NCI-H2227 treated with DMSO at 0.1 percent for 48 hours (cell line): ENCODE measurements at regions not wholly inside any gene's neighbourhood (a gene's known extent, or its start where the extent isn't known, plus 50 kb on each side); places are given as distances from the start of the nearest gene placed in this dataset.
"Not testable (repeated sequence)": the region's sequence is repeated elsewhere in the genome, so short reads cannot be mapped to it uniquely, and the experiment has no call there.

ENCODE experiments used
- DNase-seq: peaks from one replicate; lab custom pipeline; 2025; lab: John Stamatoyannopoulos, UW

- no peak for DNase-seq
Observed at GRCh38 chr22:49349181-49349835, 478.4 kb downstream of the BRD1 start.

- DNase-seq, result no peak
Observed at GRCh38 chr22:49348631-49349030, 479.0 kb downstream of the BRD1 start.

GRCh38 chr22:49347376-49347775 lies 480.3 kb downstream of the BRD1 start:
- no peak for DNase-seq

- no peak for DNase-seq
Observed at GRCh38 chr22:49345896-49346295, 481.8 kb downstream of the BRD1 start.

GRCh38 chr22:49344656-49345055 lies 483.0 kb downstream of the BRD1 start:
- no peak for DNase-seq

GRCh38 chr22:49344161-49344560 lies 483.5 kb downstream of the BRD1 start:
- no peak for DNase-seq

GRCh38 chr22:49340406-49340805 lies 487.3 kb downstream of the BRD1 start:
- no peak for DNase-seq

GRCh38 chr22:49336483-49336882 lies 491.2 kb downstream of the BRD1 start:
- not testable (repeated sequence) for DNase-seq

GRCh38 chr22:49334976-49335375 lies 492.7 kb downstream of the BRD1 start:
- no peak for DNase-seq

GRCh38 chr22:49334449-49334789 lies 493.3 kb downstream of the BRD1 start:
- DNase-seq, result no peak

- DNase-seq, result no peak
Observed at GRCh38 chr22:49333206-49333605, 494.5 kb downstream of the BRD1 start.

GRCh38 chr22:49332691-49333090 lies 495.0 kb downstream of the BRD1 start:
- DNase-seq, result no peak

GRCh38 chr22:49331878-49332277 lies 495.8 kb downstream of the BRD1 start:
- no peak for DNase-seq

- no peak for DNase-seq
Observed at GRCh38 chr22:49331223-49331815, 496.4 kb downstream of the BRD1 start.

GRCh38 chr22:49330421-49331222 lies 497.1 kb downstream of the BRD1 start:
- DNase-seq, result no peak

GRCh38 chr22:49329636-49330035 lies 498.0 kb downstream of the BRD1 start:
- DNase-seq, result no peak

- DNase-seq, result no peak
Observed at GRCh38 chr22:49328630-49329405, 498.9 kb downstream of the BRD1 start.

GRCh38 chr22:49328118-49328475 lies 499.6 kb downstream of the BRD1 start:
- no peak for DNase-seq

- DNase-seq, result no peak
Observed at GRCh38 chr22:49327411-49328117, 500.1 kb downstream of the BRD1 start.

- no peak for DNase-seq
Observed at GRCh38 chr22:49326558-49326957, 501.1 kb downstream of the BRD1 start.

- no peak for DNase-seq
Observed at GRCh38 chr22:49325531-49326395, 501.9 kb downstream of the BRD1 start.
